ENCODE measurements at regions not wholly inside any gene's neighbourhood (a gene's known extent, or its start where the extent isn't known, plus 50 kb on each side); places are given as distances from the start of the nearest gene placed in this dataset.

DNA sequence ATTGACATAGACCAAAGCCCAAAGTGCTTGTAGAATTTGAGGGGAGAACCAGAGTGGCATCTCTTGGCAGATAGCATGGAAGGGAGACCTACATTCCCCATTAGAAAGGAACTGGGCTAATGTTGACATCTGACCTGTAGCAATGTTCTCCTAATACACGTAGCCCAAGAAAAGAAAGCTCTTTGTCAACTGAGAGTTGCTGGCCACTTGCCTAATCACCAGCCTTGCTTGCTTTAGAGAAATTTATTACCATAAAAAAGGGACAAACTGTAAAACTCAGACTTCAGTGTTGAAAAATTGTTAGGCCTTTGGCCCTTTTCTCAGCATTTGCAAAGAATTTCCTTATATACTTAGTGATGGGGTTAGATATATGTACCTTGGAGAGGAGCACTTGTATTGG lies 777.5 kb downstream of the MAFB start:
- TF ChIP-seq, protein P1, sequence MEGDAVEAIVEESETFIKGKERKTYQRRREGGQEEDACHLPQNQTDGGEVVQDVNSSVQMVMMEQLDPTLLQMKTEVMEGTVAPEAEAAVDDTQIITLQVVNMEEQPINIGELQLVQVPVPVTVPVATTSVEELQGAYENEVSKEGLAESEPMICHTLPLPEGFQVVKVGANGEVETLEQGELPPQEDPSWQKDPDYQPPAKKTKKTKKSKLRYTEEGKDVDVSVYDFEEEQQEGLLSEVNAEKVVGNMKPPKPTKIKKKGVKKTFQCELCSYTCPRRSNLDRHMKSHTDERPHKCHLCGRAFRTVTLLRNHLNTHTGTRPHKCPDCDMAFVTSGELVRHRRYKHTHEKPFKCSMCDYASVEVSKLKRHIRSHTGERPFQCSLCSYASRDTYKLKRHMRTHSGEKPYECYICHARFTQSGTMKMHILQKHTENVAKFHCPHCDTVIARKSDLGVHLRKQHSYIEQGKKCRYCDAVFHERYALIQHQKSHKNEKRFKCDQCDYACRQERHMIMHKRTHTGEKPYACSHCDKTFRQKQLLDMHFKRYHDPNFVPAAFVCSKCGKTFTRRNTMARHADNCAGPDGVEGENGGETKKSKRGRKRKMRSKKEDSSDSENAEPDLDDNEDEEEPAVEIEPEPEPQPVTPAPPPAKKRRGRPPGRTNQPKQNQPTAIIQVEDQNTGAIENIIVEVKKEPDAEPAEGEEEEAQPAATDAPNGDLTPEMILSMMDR (IDR thresholded peaks at IDR 0.05; ENCODE audit: low read depth, low read length): no peak
- no peak for DNase-seq (ENCODE audit: extremely low read depth, low read depth)

DNA sequence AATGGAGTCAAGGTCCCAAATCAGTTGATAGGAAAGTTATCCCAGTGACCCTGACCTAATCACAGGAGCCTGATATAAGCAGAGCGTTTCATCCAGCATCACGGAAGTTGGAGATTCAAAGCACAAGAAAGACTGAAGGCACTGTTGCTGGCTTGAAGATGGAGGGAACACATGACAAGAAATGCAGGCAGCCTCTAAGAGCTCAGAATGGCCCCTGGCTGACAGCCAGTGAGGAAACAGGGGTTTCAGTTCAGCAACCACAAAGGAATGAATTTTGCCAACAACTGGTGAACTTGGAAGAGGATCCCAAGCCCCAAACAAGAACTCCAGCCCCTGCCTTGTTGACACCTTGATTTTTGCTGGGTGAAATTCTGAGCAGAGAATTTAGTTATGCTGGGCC lies 778.5 kb downstream of the MAFB start:
- TF ChIP-seq, protein P1 (IDR thresholded peaks at IDR 0.05; ENCODE audit: low read depth, low read length): no peak
- no peak for DNase-seq (ENCODE audit: extremely low read depth, low read depth)

DNA sequence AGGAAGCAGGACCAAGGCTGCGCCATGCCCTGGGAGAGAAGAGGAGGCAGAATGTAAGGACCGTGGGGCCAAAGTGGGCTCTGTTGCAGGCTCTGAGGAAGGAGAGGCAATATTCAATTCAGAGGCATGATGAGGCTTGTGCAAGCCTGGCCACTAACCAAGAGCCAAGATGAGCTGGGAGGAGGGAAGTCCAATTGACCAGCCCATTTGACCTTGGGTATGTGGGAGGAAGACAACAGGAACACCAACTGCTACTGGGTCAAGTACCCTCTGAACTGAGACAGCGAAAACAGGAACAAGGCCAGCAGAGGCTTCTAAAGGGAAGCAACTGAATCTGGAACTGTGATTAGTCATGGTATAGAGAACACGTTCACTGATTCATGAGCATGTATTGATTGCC lies 779.6 kb downstream of the MAFB start:
- TF ChIP-seq, protein P1 (IDR thresholded peaks at IDR 0.05; ENCODE audit: low read depth, low read length): no peak
- DNase-seq (ENCODE audit: extremely low read depth, low read depth): no peak

DNA sequence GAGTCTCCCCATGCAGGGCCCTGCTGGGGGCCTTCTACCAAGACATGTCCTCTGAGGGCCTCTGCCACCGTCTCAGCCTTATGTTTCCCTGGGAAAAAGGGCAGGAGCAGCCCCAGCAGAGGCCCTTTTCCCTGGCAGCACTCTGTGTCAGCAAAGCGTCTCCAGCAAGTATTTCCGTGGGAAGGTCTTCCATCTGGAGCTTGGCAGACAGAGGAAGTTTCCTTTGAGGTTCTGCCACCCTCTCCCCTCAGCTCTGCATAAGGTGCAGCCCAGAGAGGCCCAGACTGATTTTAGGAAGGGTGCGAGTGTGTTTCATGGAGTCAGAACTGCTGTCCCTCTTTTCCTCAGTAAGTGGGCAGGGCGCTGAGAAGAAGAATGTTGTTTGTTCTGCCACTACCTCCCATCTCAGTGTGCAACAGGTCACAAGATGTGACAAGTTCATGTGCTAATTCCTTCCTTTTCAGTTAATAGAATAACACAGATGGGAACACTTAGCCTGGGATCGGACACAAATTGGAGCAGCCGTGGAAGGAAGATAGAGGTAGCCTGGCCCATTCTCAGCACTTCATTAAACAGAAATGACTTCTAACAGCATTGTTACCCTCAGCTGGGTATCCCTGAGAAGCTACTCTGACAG lies 784.4 kb downstream of the MAFB start:
- TF ChIP-seq, protein P1 (IDR thresholded peaks at IDR 0.05; ENCODE audit: low read depth, low read length): no peak
- no peak for DNase-seq (ENCODE audit: extremely low read depth, low read depth)

DNA sequence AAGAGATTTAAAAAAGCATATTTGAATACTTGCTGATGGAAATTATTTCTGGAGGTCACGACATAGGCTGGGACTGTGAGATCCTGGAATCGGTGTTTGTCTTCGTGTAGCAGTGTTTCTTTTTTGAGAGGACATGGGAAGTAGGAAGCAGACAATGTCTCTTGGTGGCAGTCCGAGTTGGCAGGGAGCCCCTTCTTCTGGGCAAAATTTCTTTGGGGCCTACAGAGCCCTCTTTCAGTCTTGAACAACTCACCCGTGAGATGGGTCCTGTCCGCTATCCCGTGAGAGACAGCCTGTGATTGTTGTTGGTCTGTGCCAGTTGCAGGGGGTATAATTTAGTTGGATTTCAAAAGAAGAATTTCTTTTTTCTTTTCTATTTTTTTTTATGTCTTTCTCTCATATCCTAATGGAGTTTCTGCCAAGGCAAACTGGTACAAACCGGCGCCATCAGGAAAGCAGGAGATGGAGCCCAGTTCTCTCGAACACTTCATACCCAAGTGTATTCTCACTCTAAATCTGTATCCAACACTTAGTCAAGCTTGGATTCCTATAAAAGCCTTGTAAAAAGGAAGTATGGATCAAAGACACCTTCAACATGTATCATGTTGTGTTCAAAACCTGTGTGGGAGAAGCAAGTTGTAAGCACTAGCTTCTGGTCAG lies 785.1 kb downstream of the MAFB start:
- TF ChIP-seq, protein P1 (IDR thresholded peaks at IDR 0.05; ENCODE audit: low read depth, low read length): no peak
- DNase-seq (ENCODE audit: extremely low read depth, low read depth): no peak

DNA sequence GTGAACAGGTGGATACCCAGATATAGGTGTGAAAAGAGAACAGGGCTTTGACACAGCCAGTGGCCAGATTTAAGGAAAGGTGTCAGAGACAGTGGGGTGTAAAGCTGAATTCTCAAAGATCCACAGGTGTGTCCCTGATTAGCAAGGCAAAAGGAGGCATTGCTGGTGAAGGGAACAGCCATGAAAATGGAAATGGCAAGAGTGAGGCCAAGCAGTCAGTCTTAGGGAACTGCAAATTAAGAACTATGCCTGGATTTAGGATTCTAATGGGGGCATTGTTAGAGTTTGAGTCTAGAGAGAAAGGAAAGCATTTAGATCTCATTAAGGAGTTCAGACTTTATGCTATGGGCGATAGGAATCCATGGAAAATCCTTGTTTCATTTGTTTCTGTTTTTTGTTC lies 789.2 kb downstream of the MAFB start:
- TF ChIP-seq, protein P1 (IDR thresholded peaks at IDR 0.05; ENCODE audit: low read depth, low read length): no peak
- DNase-seq (ENCODE audit: extremely low read depth, low read depth): no peak

DNA sequence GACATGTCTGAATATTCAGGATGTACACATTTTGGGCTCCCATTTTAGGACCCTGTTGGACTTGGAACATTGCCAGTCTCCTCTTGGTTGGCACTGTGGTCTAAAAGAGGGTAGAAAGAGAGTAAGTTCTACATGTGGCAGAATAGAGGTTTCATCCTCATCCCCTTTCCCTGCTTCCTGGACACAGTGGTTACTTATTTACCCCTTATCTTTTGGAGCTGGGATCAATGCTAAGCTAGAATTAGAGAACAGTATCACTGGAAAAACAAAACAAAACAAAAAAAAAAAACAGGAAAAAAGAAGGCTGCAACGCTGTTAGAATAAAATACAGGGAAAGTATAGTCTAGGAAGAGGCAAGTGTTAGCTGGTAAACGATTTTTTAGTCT lies 790.6 kb downstream of the MAFB start:
- TF ChIP-seq, protein P1 (IDR thresholded peaks at IDR 0.05; ENCODE audit: low read depth, low read length): no peak
- no peak for DNase-seq (ENCODE audit: extremely low read depth, low read depth)
